ENCODE measurements at regions not wholly inside any gene's neighbourhood (a gene's known extent, or its start where the extent isn't known, plus 50 kb on each side); places are given as distances from the start of the nearest gene placed in this dataset.

DNA sequence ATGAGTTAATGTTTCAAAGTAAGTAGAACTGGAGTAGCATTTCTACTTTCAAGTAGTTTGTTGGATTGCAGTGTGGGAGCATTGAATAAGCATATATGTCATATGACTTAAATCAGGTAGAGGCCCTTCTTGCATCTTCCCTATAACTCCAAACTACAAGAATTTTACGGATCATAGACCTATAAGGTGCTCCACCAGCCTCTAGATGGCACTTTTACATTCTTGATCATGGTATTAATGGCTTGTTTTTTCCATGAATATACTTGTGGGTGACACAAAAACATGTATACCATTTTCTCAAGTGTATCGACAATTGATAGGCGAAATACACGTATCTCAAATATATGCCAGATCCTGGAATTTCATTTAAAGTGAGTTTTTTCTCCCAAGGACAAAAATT lies 311.1 kb downstream of the ZPLD1 start:
- DNase-seq (ENCODE audit: low read depth in 2 of 3, low spot score in 1 of 3): no peak

DNA sequence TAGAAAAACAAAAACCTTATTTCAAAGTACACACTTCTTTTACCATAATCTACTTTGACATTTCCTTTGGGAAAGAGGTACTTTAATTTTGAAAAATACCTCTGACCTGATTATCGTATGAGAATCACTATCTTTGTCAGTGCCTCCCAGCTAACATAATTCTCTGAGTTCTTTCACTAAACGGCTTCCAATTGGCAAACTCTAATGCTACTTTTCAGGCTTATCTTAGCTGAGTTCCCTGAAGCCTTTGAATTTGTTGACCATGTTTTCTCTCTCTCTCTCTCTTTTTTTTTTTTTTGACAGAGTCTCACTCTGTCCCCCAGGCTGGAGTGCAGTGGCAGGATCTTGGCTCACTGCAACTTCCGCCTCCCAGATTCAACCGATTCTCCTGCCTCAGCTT lies 312.8 kb downstream of the ZPLD1 start:
- DNase-seq (ENCODE audit: low read depth in 2 of 3, low spot score in 1 of 3): no peak

GRCh38 chr3:102748646-102749045 lies 313.8 kb downstream of the ZPLD1 start:
- DNase-seq (ENCODE audit: low read depth in 2 of 3, low spot score in 1 of 3): no peak

DNA sequence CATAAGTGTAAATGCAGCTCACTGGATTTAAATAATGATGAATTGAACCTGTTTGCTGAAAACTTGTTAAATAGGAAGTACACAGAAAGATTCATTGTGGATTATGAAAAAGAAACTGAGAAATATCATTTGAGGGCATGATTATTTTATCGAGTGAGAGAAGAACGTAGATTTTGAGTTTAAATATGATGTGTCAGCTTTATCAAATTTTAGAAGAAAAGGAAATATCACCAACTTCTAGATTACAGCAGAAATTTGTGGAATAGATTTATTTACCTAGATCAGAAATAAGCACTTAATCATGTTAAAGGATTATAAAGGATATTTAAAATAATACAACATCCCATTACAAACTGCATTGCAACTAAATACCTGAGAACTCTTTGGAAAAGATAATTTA lies 315.5 kb downstream of the ZPLD1 start:
- no peak for DNase-seq (ENCODE audit: low read depth in 2 of 3, low spot score in 1 of 3)

DNA sequence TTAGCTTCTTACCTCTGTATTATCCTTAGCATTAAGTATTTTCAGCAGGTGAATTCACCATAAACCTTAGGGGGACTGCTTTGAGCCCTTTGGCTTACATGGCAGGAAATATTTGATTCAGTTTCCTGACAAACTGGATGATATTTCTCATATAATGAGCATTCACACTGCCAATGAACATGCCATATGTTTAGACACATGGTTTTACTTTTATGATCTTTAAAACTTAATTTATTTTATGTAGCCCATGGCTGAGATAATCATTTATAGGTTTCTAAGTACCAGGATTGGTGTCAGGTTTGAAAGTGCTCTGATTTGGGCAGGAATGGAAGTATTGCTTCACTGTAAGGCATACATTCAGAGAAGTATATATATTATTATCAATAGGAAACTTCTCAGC lies 319.1 kb downstream of the ZPLD1 start:
- no peak for DNase-seq (ENCODE audit: low read depth in 2 of 3, low spot score in 1 of 3)

- no peak for DNase-seq (ENCODE audit: low read depth in 2 of 3, low spot score in 1 of 3)
Measured at GRCh38 chr3:102756706-102757105, 321.9 kb downstream of the ZPLD1 start.

- no peak for DNase-seq (ENCODE audit: low read depth in 2 of 3, low spot score in 1 of 3)
Measured at GRCh38 chr3:102757950-102758349, 323.1 kb downstream of the ZPLD1 start.

DNA sequence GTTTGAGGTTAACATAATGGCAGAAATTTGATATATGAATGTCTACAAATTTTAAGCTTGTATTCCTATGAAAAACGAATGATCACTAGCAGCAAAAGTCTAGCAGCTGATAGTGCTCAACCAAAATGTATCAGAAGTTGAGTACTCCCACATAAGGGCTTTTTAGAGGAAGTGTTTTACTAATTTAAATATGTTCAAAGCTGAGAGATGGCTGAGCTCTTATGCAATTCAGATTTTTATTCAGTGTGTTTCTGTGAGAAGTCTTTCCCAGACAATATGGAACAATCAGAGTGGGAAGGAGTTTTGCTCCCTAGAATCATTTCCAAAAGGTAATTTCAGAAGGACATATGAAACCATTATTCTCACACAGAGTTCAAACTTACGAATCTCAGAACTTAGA lies 327.0 kb downstream of the ZPLD1 start:
- DNase-seq (ENCODE audit: low read depth in 2 of 3, low spot score in 1 of 3): no peak

DNA sequence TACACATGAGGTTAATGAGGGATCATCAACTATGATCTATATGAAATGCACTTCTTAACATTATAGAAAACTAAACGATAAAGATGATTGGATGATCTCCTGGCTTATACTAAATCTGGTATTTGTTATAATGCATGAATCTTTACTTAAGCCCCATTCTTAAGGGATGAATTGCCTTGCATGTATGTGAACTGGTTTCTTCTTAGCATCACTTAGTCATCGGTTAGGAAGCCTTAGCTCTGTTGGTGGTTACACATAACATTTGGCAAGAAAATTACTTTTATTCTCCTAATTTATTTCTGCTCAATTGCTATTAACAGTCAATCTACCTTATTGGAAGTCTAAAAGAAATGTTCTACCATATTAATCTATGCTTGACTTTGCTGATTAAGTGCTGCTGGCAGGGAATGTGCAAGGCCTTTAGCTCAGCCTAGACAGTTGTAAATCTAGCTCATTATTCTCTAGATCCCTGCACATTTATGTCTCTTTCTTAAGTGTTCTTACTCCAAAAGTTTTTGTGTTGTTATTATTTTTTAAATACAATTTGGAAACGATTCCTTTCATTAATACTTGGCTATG lies 356.0 kb downstream of the ZPLD1 start:
- DNase-seq (ENCODE audit: low read depth in 2 of 3, low spot score in 1 of 3): no peak

GRCh38 chr3:102791641-102792589 lies 357.1 kb downstream of the ZPLD1 start:
- DNase-seq (ENCODE audit: low read depth in 2 of 3, low spot score in 1 of 3): no peak

GRCh38 chr3:102796804-102797203 lies 362.0 kb downstream of the ZPLD1 start:
- DNase-seq (ENCODE audit: low read depth in 2 of 3, low spot score in 1 of 3): no peak

GRCh38 chr3:102802819-102803420 lies 368.1 kb downstream of the ZPLD1 start:
- DNase-seq (ENCODE audit: low read depth in 2 of 3, low spot score in 1 of 3): no peak

- no peak for DNase-seq (ENCODE audit: low read depth in 2 of 3, low spot score in 1 of 3)
Measured at GRCh38 chr3:102810937-102811336, 376.1 kb downstream of the ZPLD1 start.

- DNase-seq (ENCODE audit: low read depth in 2 of 3, low spot score in 1 of 3): no peak
Measured at GRCh38 chr3:102826636-102827035, 391.8 kb downstream of the ZPLD1 start.

GRCh38 chr3:102827386-102827785 lies 392.6 kb downstream of the ZPLD1 start:
- DNase-seq (ENCODE audit: low read depth in 2 of 3, low spot score in 1 of 3): no peak

- no peak for DNase-seq (ENCODE audit: low read depth in 2 of 3, low spot score in 1 of 3)
Measured at GRCh38 chr3:102830415-102830814, 395.6 kb downstream of the ZPLD1 start.

- DNase-seq (ENCODE audit: low read depth in 2 of 3, low spot score in 1 of 3): no peak
Measured at GRCh38 chr3:102841866-102842265, 407.1 kb downstream of the ZPLD1 start.

DNA sequence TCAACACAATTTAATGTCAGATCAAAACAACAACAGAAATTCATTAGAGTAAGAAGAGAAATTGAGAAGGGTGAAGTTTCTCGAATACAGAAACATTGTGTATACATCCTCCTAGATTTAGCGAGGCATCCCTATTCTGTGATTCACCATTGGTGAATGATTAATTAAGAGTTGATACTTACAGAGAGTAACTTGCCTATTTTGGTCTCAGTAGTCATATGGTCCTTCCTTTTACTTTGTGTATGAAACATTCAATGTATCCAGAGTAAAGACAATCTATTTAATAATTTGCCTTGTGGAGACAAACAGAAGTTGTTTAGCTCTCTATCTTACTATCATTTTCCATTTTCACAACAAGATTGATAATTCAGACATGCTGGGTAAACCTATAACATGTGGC lies 432.0 kb downstream of the ZPLD1 start:
- DNase-seq (ENCODE audit: low read depth in 2 of 3, low spot score in 1 of 3): no peak

DNA sequence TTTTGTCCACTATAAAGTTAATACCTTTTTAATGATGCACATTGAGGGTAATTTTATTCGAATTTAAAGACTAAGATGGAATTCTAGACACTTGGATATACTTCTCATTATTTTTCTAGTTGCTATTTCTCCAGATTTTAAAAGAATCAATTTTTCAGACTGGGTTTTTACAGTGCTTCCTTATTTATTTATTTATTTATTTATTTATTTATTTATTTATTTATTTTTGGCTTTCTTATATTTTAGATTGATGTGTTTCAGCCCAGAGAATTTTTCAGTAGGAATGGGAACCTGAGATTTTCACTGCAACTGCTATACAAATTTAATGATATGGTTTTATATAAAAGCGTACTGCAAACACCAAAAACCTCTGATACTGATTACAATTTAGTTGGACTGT lies 448.7 kb downstream of the ZPLD1 start:
- no peak for DNase-seq (ENCODE audit: low read depth in 2 of 3, low spot score in 1 of 3)

DNA sequence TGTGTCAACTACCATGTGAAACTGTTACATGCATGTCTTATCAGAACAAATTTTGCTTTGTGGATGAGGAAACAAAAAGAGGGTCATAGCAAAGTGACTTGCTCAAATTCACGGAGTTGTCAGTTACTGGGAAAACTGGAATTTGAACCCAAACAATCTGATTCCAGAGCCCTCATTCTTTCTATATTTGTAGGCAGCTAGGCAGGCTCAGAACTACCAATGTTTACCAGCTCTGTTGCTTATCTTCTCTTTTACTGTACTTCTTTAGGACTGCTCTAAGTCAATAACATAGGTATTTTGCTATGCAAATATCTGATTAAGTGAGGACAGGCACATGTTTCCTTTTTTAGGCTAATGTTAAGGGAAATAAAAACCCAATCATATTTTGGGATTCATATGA lies 450.5 kb downstream of the ZPLD1 start:
- DNase-seq (ENCODE audit: low read depth in 2 of 3, low spot score in 1 of 3): no peak

DNA sequence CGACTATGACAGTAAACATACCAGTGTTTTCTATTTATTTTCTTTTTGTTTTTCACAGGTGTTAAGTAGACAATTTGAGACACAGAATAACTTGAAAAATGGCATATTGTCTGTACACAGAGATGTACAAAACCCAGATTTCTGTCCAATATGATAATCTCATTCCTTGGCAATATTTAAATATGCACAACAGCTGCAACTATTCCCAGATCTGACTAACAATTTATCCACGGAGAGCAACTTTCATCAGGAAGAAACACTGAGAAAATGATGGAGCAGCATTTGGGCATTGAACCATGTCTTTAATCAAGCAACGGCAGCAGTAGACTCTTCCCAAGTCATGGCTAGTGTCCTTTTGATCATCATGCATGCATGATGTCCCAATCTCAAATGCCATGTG lies 452.6 kb downstream of the ZPLD1 start:
- no peak for DNase-seq (ENCODE audit: low read depth in 2 of 3, low spot score in 1 of 3)

- DNase-seq (ENCODE audit: low read depth in 2 of 3, low spot score in 1 of 3): no peak
Measured at GRCh38 chr3:102896851-102897621, 462.2 kb downstream of the ZPLD1 start.

All from stimulated activated CD4-positive, alpha-beta T cell treated with anti-CD3 and anti-CD28 coated beads, Interleukin-12 subunit alpha, Interleukin-12 subunit beta, amount 100 ng/mL, for 48 hours (primary cell).